Testis (tissue), 2 donors: ENCODE measurements at regions not wholly inside any gene's neighbourhood (a gene's known extent, or its start where the extent isn't known, plus 50 kb on each side); places are given as distances from the start of the nearest gene placed in this dataset.

Experiments
- DNase-seq: peaks from one replicate; pipeline ENCODE4 v3.0.0-alpha.2; 2019
- H3K27ac ChIP-seq, 2 donors: fragments of 200-600 bp; sonication (generic); one replicate each; pipeline ENCODE4 v1.5.1; 2019
- H3K27me3 ChIP-seq: fragments of 200-600 bp; sonication (generic); one replicate; pipeline ENCODE4 v1.5.1; 2019
- H3K36me3 ChIP-seq: fragments of 200-600 bp; sonication (generic); one replicate; pipeline ENCODE4 v1.5.1; 2017; ENCODE audit warnings: low read depth; ENCODE audit errors: missing control alignments
- H3K4me1 ChIP-seq: fragments of 200-600 bp; sonication (generic); one replicate; pipeline ENCODE4 v1.5.1; 2019
- H3K4me3 ChIP-seq, 2 donors: fragments of 200-600 bp; sonication (generic); one replicate each; pipeline ENCODE4 v1.5.1; 2017 to 2019
- H3K9me3 ChIP-seq: fragments of 200-600 bp; sonication (generic); one replicate; pipeline ENCODE4 v1.5.1; 2017
- CTCF ChIP-seq, 3 experiments: fragments of 450-650 bp in 2 of 3; fragments of 200-600 bp in 1 of 3; sonication (generic) in 1 of 3; IDR thresholded peaks; one replicate each; pipeline ENCODE4 v1.5.1; 2016 to 2019; ENCODE audit warnings: antibody characterized with exemption in 3 of 3, mild to moderate bottlenecking in 2 of 3, moderate library complexity in 1 of 3
- POLR2A ChIP-seq: fragments of 450-650 bp; IDR thresholded peaks from one replicate; pipeline ENCODE4 v1.6.1; 2017; ENCODE audit warnings: antibody characterized with exemption, mild to moderate bottlenecking, moderate library complexity
- WGBS, 2 donors: methylation state at CpG; one replicate each; pipeline ENCODE4 v1.1.5; 2018; 5-methylcytosine and 5-hydroxymethylcytosine counted together
- intact Hi-C: fragments of 100-400 bp; cut with DNase I; formaldehyde crosslinking; loops from one replicate; pipeline ENCODE4 v1.15.1; 2023; ENCODE audit warnings: low total_unique reads

DNA sequence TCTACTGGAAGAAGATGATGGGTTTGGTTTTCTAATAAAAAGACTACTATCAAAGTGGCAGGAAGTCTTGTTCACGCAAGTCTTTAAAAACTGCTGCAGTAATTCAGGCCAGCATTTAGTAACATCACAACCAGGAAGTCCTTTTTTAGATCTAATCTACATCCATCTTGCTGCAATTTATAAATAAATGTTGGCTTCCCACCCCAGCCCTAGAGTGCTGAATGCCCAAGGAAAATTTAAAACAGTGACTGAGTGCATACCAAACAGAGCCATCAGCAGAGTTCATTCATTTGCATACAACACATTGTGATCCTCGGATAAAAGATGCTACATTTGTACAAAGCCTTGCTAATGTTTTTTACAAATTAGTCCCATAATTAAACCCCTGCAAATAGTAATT, 72.1 kb downstream of the PHLDA1 start:
- Histone ChIP-seq H3K27ac (no peak overlapping the region), H3K27me3 (no peaks in the 10 kb centered on the region), H3K4me1 (no peaks in the 10 kb centered on the region), H3K4me3 (no peak overlapping the region), H3K9me3 (no peaks in the 10 kb centered on the region), H3K36me3 (no peaks in the 10 kb centered on the region)
- intact Hi-C loops, result no loop called here
- DNase-seq, result no peak
- no peak for TF ChIP-seq CTCF (IDR thresholded peaks at IDR 0.05)
- 70 to 74% methylated on average over 2 of the region's 2 CpGs for WGBS, 2 donors

DNA sequence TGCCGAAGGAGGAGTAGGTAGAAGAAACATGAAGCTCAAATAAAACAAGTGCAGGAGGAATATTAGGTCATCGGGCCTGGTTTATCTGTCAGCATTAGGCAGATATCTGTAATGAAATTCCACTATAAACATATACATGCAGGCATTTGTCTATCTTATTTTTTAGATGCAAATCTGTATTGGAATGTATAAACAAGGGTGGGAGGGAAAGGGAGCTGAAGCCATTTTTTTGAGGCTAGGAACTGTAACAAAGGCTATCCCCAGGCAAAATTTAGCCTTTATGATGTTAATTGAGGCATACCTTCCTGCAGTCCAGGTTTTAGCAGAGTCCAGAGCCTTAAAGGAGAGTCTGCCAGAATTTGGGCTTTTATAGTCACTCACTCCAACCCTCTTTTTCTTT, 72.5 kb downstream of the PHLDA1 start:
- no peaks in the 10 kb centered on the region for H3K36me3 ChIP-seq

GRCh38 chr12:75955251-75955650, 76.3 kb downstream of the PHLDA1 start:
- no peaks in the 10 kb centered on the region for H3K36me3 ChIP-seq
- H3K9me3 ChIP-seq, result no peaks in the 10 kb centered on the region
- intact Hi-C loops, result no loop called here
- H3K4me3 ChIP-seq, result no peak overlapping the region
- TF ChIP-seq POLR2A, result no peak
- no peak for TF ChIP-seq CTCF (IDR thresholded peaks at IDR 0.05)
- no peak overlapping the region for H3K27ac ChIP-seq
- H3K27me3 ChIP-seq, result no peaks in the 10 kb centered on the region
- no peaks in the 10 kb centered on the region for H3K4me1 ChIP-seq
- WGBS, 2 donors, result 79 to 85% methylated on average over 3 of the region's 3 CpGs
- no peak for DNase-seq

More for the DNA sequence above, 72.5 kb downstream of the PHLDA1 start:
- no peaks in the 10 kb centered on the region for H3K4me1 ChIP-seq
- no peak overlapping the region for H3K4me3 ChIP-seq
- H3K27ac ChIP-seq, result no peak overlapping the region
- no peak for TF ChIP-seq POLR2A
- intact Hi-C loops, result no loop called here
- H3K9me3 ChIP-seq, result no peaks in the 10 kb centered on the region
- no peaks in the 10 kb centered on the region for H3K27me3 ChIP-seq
- WGBS, 2 donors, result 61 to 64% methylated on average over 2 of the region's 2 CpGs
- no peak for DNase-seq

DNA sequence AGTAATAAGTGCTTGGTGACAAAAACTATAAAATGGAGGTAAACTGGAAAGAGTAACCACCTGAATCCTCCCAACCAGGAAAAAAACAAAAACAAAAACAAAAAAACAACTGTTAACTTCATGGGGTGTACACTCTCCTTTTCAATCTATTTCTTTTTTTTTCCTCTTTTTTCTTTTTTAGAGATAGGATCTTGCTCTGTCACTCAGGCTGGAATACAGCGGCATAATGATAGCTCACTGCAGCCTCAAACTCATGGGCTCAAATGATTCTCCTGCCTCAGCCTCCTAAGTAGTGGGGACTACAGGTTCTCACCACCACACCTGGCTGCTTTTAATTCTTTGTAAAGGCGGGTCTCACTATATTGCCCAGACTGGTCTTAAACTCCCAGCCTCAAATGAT, 76.8 kb downstream of the PHLDA1 start:
- DNase-seq, result no peak
- intact Hi-C loops, result no loop called here
- H3K27ac ChIP-seq, result no peak overlapping the region
- no peak overlapping the region for H3K4me3 ChIP-seq
- H3K36me3 ChIP-seq, result no peaks in the 10 kb centered on the region
- no peaks in the 10 kb centered on the region for H3K9me3 ChIP-seq
- 91 to 94% methylated on average over 2 of the region's 2 CpGs for WGBS, 2 donors
- no peaks in the 10 kb centered on the region for H3K27me3 ChIP-seq
- no peaks in the 10 kb centered on the region for H3K4me1 ChIP-seq
- no peak for TF ChIP-seq POLR2A
- no peak for TF ChIP-seq CTCF (IDR thresholded peaks at IDR 0.05)

DNA sequence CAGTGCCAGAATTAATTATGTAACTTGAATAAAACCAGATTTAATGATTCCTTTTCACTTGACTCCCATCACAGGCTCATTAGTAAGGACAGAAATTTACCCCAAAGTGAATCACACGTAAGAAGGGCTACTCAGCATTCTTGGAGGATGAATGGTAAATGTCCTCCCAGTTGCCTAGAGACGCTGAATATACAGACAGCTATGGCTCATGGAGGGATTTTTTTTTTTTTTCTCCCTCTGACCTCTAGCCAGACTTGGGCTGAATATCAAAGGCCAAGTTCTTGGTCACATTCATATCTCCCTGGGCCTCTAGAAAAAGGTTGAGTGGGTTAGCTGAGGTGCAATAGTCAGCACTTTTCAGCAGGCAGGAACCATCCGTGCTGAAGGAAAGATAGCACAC, 77.5 kb downstream of the PHLDA1 start:
- H3K36me3 ChIP-seq, result no peaks in the 10 kb centered on the region
- intact Hi-C loops, result no loop called here

More for the DNA sequence above, 77.5 kb downstream of the PHLDA1 start:
- H3K4me3 ChIP-seq, result no peak overlapping the region
- WGBS, 2 donors, result 68 to 72% methylated on average over 3 of the region's 3 CpGs
- H3K27me3 ChIP-seq, result no peaks in the 10 kb centered on the region
- H3K9me3 ChIP-seq, result no peaks in the 10 kb centered on the region
- H3K4me1 ChIP-seq, result no peaks in the 10 kb centered on the region
- H3K27ac ChIP-seq, result no peak overlapping the region
- DNase-seq, result no peak
- TF ChIP-seq POLR2A, result no peak
- no peak for TF ChIP-seq CTCF (IDR thresholded peaks at IDR 0.05)
